AG04449 (cell line): ENCODE measurements at regions not wholly inside any gene's neighbourhood (a gene's known extent, or its start where the extent isn't known, plus 50 kb on each side); places are given as distances from the start of the nearest gene placed in this dataset.

Source experiments
- CTCF ChIA-PET: fragments of 350-600 bp; formaldehyde crosslinking; extraction: SDS; loops from one replicate; lab custom pipeline; 2021; ENCODE audit warnings: antibody characterized with exemption; lab: Yijun Ruan, JAX
- POLR2A ChIA-PET: fragments of 400-600, 350-600 bp; formaldehyde crosslinking; extraction: SDS; loops from one replicate; lab custom pipeline; 2020; ENCODE audit warnings: antibody characterized with exemption, inconsistent platforms; lab: Yijun Ruan, JAX
- DNase-seq: peaks from one replicate; pipeline ENCODE4 v3.0.0-alpha.2; 2010; ENCODE audit warnings: low read depth, low spot score
- H3K4me3 ChIP-seq: 2 replicates; pipeline ENCODE4 v1.5.1; 2011; ENCODE audit warnings: low read depth, mild to moderate bottlenecking, control low read depth, low read length
- TF ChIP-seq, protein P1 (sequence below): IDR thresholded peaks from one replicate; pipeline ENCODE4 v1.5.1; 2011; ENCODE audit warnings: mild to moderate bottlenecking, moderate library complexity, low read length, control low read depth, inconsistent platforms; ENCODE audit not compliant: insufficient read depth; ENCODE audit errors: missing control alignments

- TF ChIP-seq, protein P1, sequence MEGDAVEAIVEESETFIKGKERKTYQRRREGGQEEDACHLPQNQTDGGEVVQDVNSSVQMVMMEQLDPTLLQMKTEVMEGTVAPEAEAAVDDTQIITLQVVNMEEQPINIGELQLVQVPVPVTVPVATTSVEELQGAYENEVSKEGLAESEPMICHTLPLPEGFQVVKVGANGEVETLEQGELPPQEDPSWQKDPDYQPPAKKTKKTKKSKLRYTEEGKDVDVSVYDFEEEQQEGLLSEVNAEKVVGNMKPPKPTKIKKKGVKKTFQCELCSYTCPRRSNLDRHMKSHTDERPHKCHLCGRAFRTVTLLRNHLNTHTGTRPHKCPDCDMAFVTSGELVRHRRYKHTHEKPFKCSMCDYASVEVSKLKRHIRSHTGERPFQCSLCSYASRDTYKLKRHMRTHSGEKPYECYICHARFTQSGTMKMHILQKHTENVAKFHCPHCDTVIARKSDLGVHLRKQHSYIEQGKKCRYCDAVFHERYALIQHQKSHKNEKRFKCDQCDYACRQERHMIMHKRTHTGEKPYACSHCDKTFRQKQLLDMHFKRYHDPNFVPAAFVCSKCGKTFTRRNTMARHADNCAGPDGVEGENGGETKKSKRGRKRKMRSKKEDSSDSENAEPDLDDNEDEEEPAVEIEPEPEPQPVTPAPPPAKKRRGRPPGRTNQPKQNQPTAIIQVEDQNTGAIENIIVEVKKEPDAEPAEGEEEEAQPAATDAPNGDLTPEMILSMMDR, result no peak
- POLR2A ChIA-PET, result no interaction called here
- no peak for DNase-seq
- CTCF ChIA-PET, result no interaction called here
- H3K4me3 ChIP-seq, result no peak overlapping the region
These were observed 194.6 kb upstream of the CARD18 start for GRCh38 chr11:105334025-105334714.

DNA sequence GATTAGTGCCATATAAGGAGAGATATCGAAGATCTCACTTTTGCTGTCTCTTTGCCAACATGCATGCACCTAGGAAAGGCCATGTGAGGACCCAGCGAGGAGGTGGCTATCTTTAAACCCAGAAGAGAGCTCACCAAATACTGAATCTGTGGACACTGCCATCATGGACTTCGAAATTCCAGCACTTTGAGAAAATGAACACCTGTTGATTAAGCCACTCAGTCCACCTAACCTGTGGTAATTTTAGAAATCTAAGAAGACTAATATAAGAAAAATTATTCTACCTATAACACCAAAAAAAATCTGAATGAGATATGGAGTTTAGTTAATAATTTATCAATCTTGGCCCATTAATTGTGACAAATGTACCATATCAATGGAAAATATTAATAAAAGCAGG lies 193.6 kb upstream of the CARD18 start:
- no peak overlapping the region for H3K4me3 ChIP-seq
- POLR2A ChIA-PET, result no interaction called here
- CTCF ChIA-PET, result no interaction called here
- TF ChIP-seq, protein P1, result no peak
- DNase-seq, result no peak

- POLR2A ChIA-PET, result no interaction called here
- H3K4me3 ChIP-seq, result no peak overlapping the region
- no peak for DNase-seq
- TF ChIP-seq, protein P1, result no peak
- CTCF ChIA-PET, result no interaction called here
These were observed 192.6 kb upstream of the CARD18 start for GRCh38 chr11:105332171-105332570.

DNA sequence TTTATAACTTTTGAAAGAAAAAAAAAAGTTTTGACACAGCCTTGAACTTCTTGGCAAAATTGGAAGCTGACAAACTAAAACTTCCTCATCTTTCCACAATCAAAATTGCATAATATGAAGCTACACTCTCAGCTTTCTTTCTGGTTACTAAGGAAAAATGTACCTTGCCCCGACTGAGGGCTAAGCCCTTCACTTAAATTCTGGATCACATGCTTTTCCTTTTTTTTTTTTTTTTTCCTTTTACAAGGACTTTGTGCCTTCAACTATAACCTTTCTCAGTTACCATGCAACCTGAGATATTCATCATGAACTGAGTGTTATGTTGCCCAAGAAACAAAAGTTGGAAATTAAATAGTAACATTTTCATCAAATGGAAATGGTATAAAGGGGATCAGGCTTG lies 188.5 kb upstream of the CARD18 start:
- DNase-seq, result no peak
- H3K4me3 ChIP-seq, result no peak overlapping the region
- TF ChIP-seq, protein P1, result no peak
- POLR2A ChIA-PET, result no interaction called here
- CTCF ChIA-PET, result no interaction called here

- ChIA-PET POLR2A (no interaction called here), CTCF (no interaction called here)
- no peak overlapping the region for H3K4me3 ChIP-seq
- DNase-seq, result no peak
- TF ChIP-seq, protein P1, result no peak
These were observed 184.6 kb upstream of the CARD18 start for GRCh38 chr11:105324156-105324555.

DNA sequence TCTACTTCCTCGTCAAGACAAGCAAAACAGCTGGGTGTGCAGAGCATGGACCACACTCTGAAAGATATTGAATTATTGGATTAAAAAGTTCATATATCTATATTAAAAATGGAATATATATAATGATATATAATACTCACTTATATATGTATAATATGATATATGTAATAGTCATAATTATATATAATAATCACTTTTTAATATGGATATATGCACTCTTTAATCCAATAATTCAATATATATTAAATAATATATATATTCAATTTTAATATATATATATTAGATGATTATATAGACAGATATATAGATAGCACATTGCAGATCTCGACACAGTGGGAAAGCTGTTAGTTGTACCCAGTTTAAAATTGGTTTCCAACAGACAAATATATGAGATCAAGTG lies 182.1 kb upstream of the CARD18 start:
- ChIA-PET CTCF (no interaction called here), POLR2A (no interaction called here)
- no peak overlapping the region for H3K4me3 ChIP-seq
- TF ChIP-seq, protein P1, result no peak
- no peak for DNase-seq
